GM18499 (cell line): ENCODE measurements at regions not wholly inside any gene's neighbourhood (a gene's known extent, or its start where the extent isn't known, plus 50 kb on each side); places are given as distances from the start of the nearest gene placed in this dataset.
"Not testable (repeated sequence)": the region's sequence is repeated elsewhere in the genome, so short reads cannot be mapped to it uniquely, and the experiment has no call there.

Experiments
- ATAC-seq: cut with Tn5 transposase; IDR thresholded peaks from one replicate; pipeline ENCODE4 v1.9.1; 2021; ENCODE audit warnings: moderate number of reproducible peaks; ENCODE audit not compliant: insufficient read depth, unreplicated experiment

GRCh38 chr7:79968077-79968648 is 166.5 kb upstream of the GNAI1 start:
- ATAC-seq: no peak

- no peak for ATAC-seq
These were observed 168.7 kb upstream of the GNAI1 start for GRCh38 chr7:79965946-79966345.

GRCh38 chr7:79964463-79964862 is 170.2 kb upstream of the GNAI1 start:
- ATAC-seq: no peak

- ATAC-seq: no peak
These were observed 181.5 kb upstream of the GNAI1 start for GRCh38 chr7:79953130-79953529.

- ATAC-seq: no peak
These were observed 182.2 kb upstream of the GNAI1 start for GRCh38 chr7:79952399-79952798.

- no peak for ATAC-seq
These were observed 183.2 kb upstream of the GNAI1 start for GRCh38 chr7:79951415-79951814.

GRCh38 chr7:79949778-79950177 is 184.9 kb upstream of the GNAI1 start:
- ATAC-seq: no peak

- no peak for ATAC-seq
These were observed 198.2 kb upstream of the GNAI1 start for GRCh38 chr7:79936281-79936983.

- no peak for ATAC-seq
These were observed 199.9 kb upstream of the GNAI1 start for GRCh38 chr7:79934727-79935126.

- ATAC-seq: no peak
These were observed 201.5 kb upstream of the GNAI1 start for GRCh38 chr7:79933144-79933543.

GRCh38 chr7:79930604-79931003 is 204.0 kb upstream of the GNAI1 start:
- ATAC-seq: no peak

- ATAC-seq: no peak
These were observed 207.5 kb upstream of the GNAI1 start for GRCh38 chr7:79927116-79927515.

GRCh38 chr7:79923953-79924352 is 210.7 kb upstream of the GNAI1 start:
- ATAC-seq: no peak

GRCh38 chr7:79922894-79923293 is 211.7 kb upstream of the GNAI1 start:
- ATAC-seq: no peak

GRCh38 chr7:79921976-79922375 is 212.7 kb upstream of the GNAI1 start:
- no peak for ATAC-seq

GRCh38 chr7:79918632-79919031 is 216.0 kb upstream of the GNAI1 start:
- ATAC-seq: not testable (repeated sequence)

- ATAC-seq: not testable (repeated sequence)
These were observed 219.3 kb upstream of the GNAI1 start for GRCh38 chr7:79915346-79915745.

GRCh38 chr7:79912213-79912633 is 222.4 kb upstream of the GNAI1 start:
- no peak for ATAC-seq

GRCh38 chr7:79911420-79911819 is 223.2 kb upstream of the GNAI1 start:
- no peak for ATAC-seq

GRCh38 chr7:79909176-79909575 is 225.5 kb upstream of the GNAI1 start:
- ATAC-seq: no peak

- no peak for ATAC-seq
These were observed 237.5 kb upstream of the GNAI1 start for GRCh38 chr7:79897166-79897565.

GRCh38 chr7:79893991-79894390 is 240.6 kb upstream of the GNAI1 start:
- no peak for ATAC-seq
